ENCODE measurements at regions not wholly inside any gene's neighbourhood (a gene's known extent, or its start where the extent isn't known, plus 50 kb on each side); places are given as distances from the start of the nearest gene placed in this dataset.

GRCh38 chr4:163806653-163807052 is 312.2 kb downstream of the TMA16 start:
- TF ChIP-seq CTCF (conservative IDR thresholded peaks at IDR 0.05; ENCODE audit: low read depth, low read length) = no peak
- H3K4me3 ChIP-seq (ENCODE audit: low read depth, low read length) = no peak overlapping the region
- DNase-seq (ENCODE audit: low read depth) = no peak

GRCh38 chr4:163808011-163808410 is 313.5 kb downstream of the TMA16 start:
- no peak for DNase-seq (ENCODE audit: low read depth)
- no peak overlapping the region for H3K4me3 ChIP-seq (ENCODE audit: low read depth, low read length)
- no peak for TF ChIP-seq CTCF (conservative IDR thresholded peaks at IDR 0.05; ENCODE audit: low read depth, low read length)

- DNase-seq (ENCODE audit: low read depth) = no peak
- H3K4me3 ChIP-seq (ENCODE audit: low read depth, low read length) = no peak overlapping the region
These were observed 316.3 kb downstream of the TMA16 start for GRCh38 chr4:163810755-163811154.

GRCh38 chr4:163815776-163816175 is 321.3 kb downstream of the TMA16 start:
- H3K4me3 ChIP-seq (ENCODE audit: low read depth, low read length) = no peak overlapping the region
- TF ChIP-seq CTCF (conservative IDR thresholded peaks at IDR 0.05; ENCODE audit: low read depth, low read length) = no peak
- no peak for DNase-seq (ENCODE audit: low read depth)

More at GRCh38 chr4:163810755-163811154, 316.3 kb downstream of the TMA16 start:
- TF ChIP-seq CTCF (conservative IDR thresholded peaks at IDR 0.05; ENCODE audit: low read depth, low read length) = no peak

- no peak for TF ChIP-seq CTCF (conservative IDR thresholded peaks at IDR 0.05; ENCODE audit: low read depth, low read length)
- DNase-seq (ENCODE audit: low read depth) = no peak
- no peak overlapping the region for H3K4me3 ChIP-seq (ENCODE audit: low read depth, low read length)
These were observed 322.0 kb downstream of the TMA16 start for GRCh38 chr4:163816494-163816893.

- DNase-seq (ENCODE audit: low read depth) = no peak
- no peak overlapping the region for H3K4me3 ChIP-seq (ENCODE audit: low read depth, low read length)
- no peak for TF ChIP-seq CTCF (conservative IDR thresholded peaks at IDR 0.05; ENCODE audit: low read depth, low read length)
These were observed 324.2 kb downstream of the TMA16 start for GRCh38 chr4:163818673-163819072.

GRCh38 chr4:163833669-163834068 is 339.2 kb downstream of the TMA16 start:
- no peak for TF ChIP-seq CTCF (conservative IDR thresholded peaks at IDR 0.05; ENCODE audit: low read depth, low read length)
- H3K4me3 ChIP-seq (ENCODE audit: low read depth, low read length) = no peak overlapping the region
- no peak for DNase-seq (ENCODE audit: low read depth)
